ENCODE measurements at regions not wholly inside any gene's neighbourhood (a gene's known extent, or its start where the extent isn't known, plus 50 kb on each side); places are given as distances from the start of the nearest gene placed in this dataset.

GRCh38 chr1:81050390-81050789 is 750.3 kb upstream of the ADGRL2 start:
- TF ChIP-seq CTCF (IDR thresholded peaks at IDR 0.05; ENCODE audit: borderline replicate concordance, extremely low read depth, insufficient read depth), result no peak
- intact Hi-C loops (cut with DNase I), result no loop called here
- H3K4me3 ChIP-seq (ENCODE audit: low read length in 3 of 3), result no peak overlapping the region
- H3K27me3 ChIP-seq (ENCODE audit: control insufficient read depth, insufficient read depth, low read length), result no peaks in the 10 kb centered on the region
- H3K4me1 ChIP-seq (ENCODE audit: control insufficient read depth in 2 of 3, insufficient read depth in 2 of 3, low read depth in 1 of 3, low read length in 3 of 3), result no peaks in the 10 kb centered on the region
- no peak overlapping the region for H3K27ac ChIP-seq (ENCODE audit: low read depth in 2 of 2, low read length in 2 of 2)
- no peak overlapping the region for H3K9ac ChIP-seq (ENCODE audit: low read length in 3 of 3)
- H3K9me3 ChIP-seq (ENCODE audit: control insufficient read depth in 2 of 3, insufficient read depth in 1 of 3, low read length in 3 of 3), result no peaks in the 10 kb centered on the region
- H3K36me3 ChIP-seq (ENCODE audit: control insufficient read depth in 2 of 3, insufficient read depth in 3 of 3, low read length in 3 of 3), result no peaks in the 10 kb centered on the region
- DNase-seq (no peak), FAIRE-seq (no peak)

- DNase-seq (no peak), FAIRE-seq (no peak)
- TF ChIP-seq CTCF (IDR thresholded peaks at IDR 0.05; ENCODE audit: borderline replicate concordance, extremely low read depth, insufficient read depth), result no peak
- no peaks in the 10 kb centered on the region for H3K9me3 ChIP-seq (ENCODE audit: control insufficient read depth in 2 of 3, insufficient read depth in 1 of 3, low read length in 3 of 3)
- H3K4me3 ChIP-seq (ENCODE audit: low read length in 3 of 3), result no peak overlapping the region
- intact Hi-C loops (cut with DNase I), result no loop called here
- H3K36me3 ChIP-seq (ENCODE audit: control insufficient read depth in 2 of 3, insufficient read depth in 3 of 3, low read length in 3 of 3), result no peaks in the 10 kb centered on the region
- no peak overlapping the region for H3K9ac ChIP-seq (ENCODE audit: low read length in 3 of 3)
- no peaks in the 10 kb centered on the region for H3K27me3 ChIP-seq (ENCODE audit: control insufficient read depth, insufficient read depth, low read length)
- H3K27ac ChIP-seq (ENCODE audit: low read depth in 2 of 2, low read length in 2 of 2), result no peak overlapping the region
- no peaks in the 10 kb centered on the region for H3K4me1 ChIP-seq (ENCODE audit: control insufficient read depth in 2 of 3, insufficient read depth in 2 of 3, low read depth in 1 of 3, low read length in 3 of 3)
Observed at GRCh38 chr1:81044708-81045107, 756.0 kb upstream of the ADGRL2 start.

GRCh38 chr1:81042225-81042624 is 758.5 kb upstream of the ADGRL2 start:
- no peak for DNase-seq
- TF ChIP-seq CTCF (IDR thresholded peaks at IDR 0.05; ENCODE audit: borderline replicate concordance, extremely low read depth, insufficient read depth), result no peak
- FAIRE-seq, result no peak

GRCh38 chr1:81034291-81034690 is 766.4 kb upstream of the ADGRL2 start:
- H3K4me1 ChIP-seq (ENCODE audit: control insufficient read depth in 2 of 3, insufficient read depth in 2 of 3, low read depth in 1 of 3, low read length in 3 of 3), result no peaks in the 10 kb centered on the region
- H3K4me3 ChIP-seq (ENCODE audit: low read length in 3 of 3), result no peak overlapping the region
- TF ChIP-seq CTCF (IDR thresholded peaks at IDR 0.05; ENCODE audit: borderline replicate concordance, extremely low read depth, insufficient read depth), result no peak
- no peak overlapping the region for H3K27ac ChIP-seq (ENCODE audit: low read depth in 2 of 2, low read length in 2 of 2)
- FAIRE-seq (no peak), DNase-seq (no peak)
- H3K27me3 ChIP-seq (ENCODE audit: control insufficient read depth, insufficient read depth, low read length), result no peaks in the 10 kb centered on the region
- intact Hi-C loops (cut with DNase I), result no loop called here
- no peaks in the 10 kb centered on the region for H3K36me3 ChIP-seq (ENCODE audit: control insufficient read depth in 2 of 3, insufficient read depth in 3 of 3, low read length in 3 of 3)
- no peak overlapping the region for H3K9ac ChIP-seq (ENCODE audit: low read length in 3 of 3)
- no peaks in the 10 kb centered on the region for H3K9me3 ChIP-seq (ENCODE audit: control insufficient read depth in 2 of 3, insufficient read depth in 1 of 3, low read length in 3 of 3)

More at GRCh38 chr1:81042225-81042624, 758.5 kb upstream of the ADGRL2 start:
- Histone ChIP-seq H3K9ac (ENCODE audit: low read length in 3 of 3) (no peak overlapping the region), H3K9me3 (ENCODE audit: control insufficient read depth in 2 of 3, insufficient read depth in 1 of 3, low read length in 3 of 3) (no peaks in the 10 kb centered on the region), H3K27ac (ENCODE audit: low read depth in 2 of 2, low read length in 2 of 2) (no peak overlapping the region), H3K4me3 (ENCODE audit: low read length in 3 of 3) (no peak overlapping the region), H3K27me3 (ENCODE audit: control insufficient read depth, insufficient read depth, low read length) (no peaks in the 10 kb centered on the region), H3K4me1 (ENCODE audit: control insufficient read depth in 2 of 3, insufficient read depth in 2 of 3, low read depth in 1 of 3, low read length in 3 of 3) (no peaks in the 10 kb centered on the region), H3K36me3 (ENCODE audit: control insufficient read depth in 2 of 3, insufficient read depth in 3 of 3, low read length in 3 of 3) (no peaks in the 10 kb centered on the region)
- intact Hi-C loops (cut with DNase I), result no loop called here

Measured in kidney (tissue), 13 donors.